ENCODE measurements at regions not wholly inside any gene's neighbourhood (a gene's known extent, or its start where the extent isn't known, plus 50 kb on each side); places are given as distances from the start of the nearest gene placed in this dataset.

- no peak for ATAC-seq (ENCODE audit: insufficient number of reproducible peaks, low FRiP score, low read depth)
Measured at GRCh38 chr4:18859468-18859867, 837.9 kb upstream of the LCORL start.

DNA sequence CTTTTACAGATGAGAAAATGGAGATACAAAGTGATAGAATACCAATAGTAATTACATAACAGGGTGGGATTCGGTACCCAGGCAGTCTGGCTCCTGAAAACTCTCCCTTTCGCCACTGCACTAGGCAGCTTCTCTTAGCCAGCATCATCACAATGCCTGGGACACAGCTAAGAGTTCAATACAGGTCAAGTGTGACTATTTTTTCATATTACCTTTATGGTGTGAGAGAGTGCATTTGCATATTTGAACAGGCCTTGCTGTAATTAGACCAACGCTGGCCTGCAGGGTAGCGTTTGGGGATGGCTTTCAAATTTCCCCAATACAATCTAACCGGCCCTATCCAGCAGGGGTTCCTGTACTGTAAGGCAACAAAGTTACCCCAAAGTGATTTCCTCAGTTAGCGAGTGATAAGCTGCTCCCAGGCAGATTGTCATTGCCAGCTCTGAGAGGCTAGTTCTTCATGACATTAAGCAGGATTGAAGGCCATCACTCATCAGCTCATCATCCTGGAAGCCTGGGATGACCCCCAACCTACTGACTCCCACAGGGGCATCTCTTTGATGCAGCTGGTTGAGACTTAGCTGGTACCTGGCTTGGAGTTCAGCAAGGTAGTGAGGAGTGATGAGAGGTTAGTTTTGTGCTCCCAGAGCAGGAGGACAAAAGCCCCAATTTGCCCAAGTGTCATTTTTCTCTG is 836.8 kb upstream of the LCORL start:
- Histone ChIP-seq H3K9me3 (no peaks in the 10 kb centered on the region), H3K4me3 (no peak overlapping the region), H3K36me3 (no peaks in the 10 kb centered on the region), H3K27me3 (replicated peaks; ENCODE audit: insufficient read depth) (no peaks in the 10 kb centered on the region), H3K27ac (no peak overlapping the region), H3K4me1 (ENCODE audit: control insufficient read depth in 1 of 2, low read depth in 2 of 2) (no peaks in the 10 kb centered on the region)
- no peak for TF ChIP-seq CTCF (IDR thresholded peaks at IDR 0.05)
- ATAC-seq (ENCODE audit: insufficient number of reproducible peaks, low FRiP score, low read depth) (no peak), DNase-seq (ENCODE audit: low spot score) (no peak)

More at GRCh38 chr4:18859468-18859867, 837.9 kb upstream of the LCORL start:
- no peak overlapping the region for H3K27ac ChIP-seq
- no peaks in the 10 kb centered on the region for H3K9me3 ChIP-seq
- no peaks in the 10 kb centered on the region for H3K4me1 ChIP-seq (ENCODE audit: control insufficient read depth in 1 of 2, low read depth in 2 of 2)
- H3K4me3 ChIP-seq, result no peak overlapping the region
- no peak for TF ChIP-seq CTCF (IDR thresholded peaks at IDR 0.05)
- no peaks in the 10 kb centered on the region for H3K36me3 ChIP-seq
- DNase-seq (ENCODE audit: low spot score), result no peak
- H3K27me3 ChIP-seq (replicated peaks; ENCODE audit: insufficient read depth), result no peaks in the 10 kb centered on the region

DNA sequence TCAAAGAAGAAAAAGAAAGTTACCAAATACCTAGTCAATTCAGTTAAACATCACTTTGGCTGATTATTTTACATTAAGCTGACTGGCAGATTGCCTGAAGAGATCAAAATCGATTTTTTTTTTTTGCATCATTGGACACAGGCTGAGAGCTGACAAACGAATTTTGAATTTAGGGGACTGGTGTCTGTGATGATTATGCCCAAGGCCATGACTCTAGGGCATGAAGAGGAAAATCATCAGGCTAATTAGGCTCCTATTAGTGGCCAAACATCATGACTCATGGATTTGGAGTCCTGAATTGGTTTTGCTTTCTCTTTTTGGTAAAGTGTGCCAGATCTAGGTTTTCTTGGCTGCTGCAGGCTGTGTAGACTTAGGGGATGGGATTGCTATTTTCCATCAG is 829.3 kb upstream of the LCORL start:
- H3K9me3 ChIP-seq, result no peaks in the 10 kb centered on the region
- no peak for TF ChIP-seq CTCF (IDR thresholded peaks at IDR 0.05)
- no peak overlapping the region for H3K4me3 ChIP-seq
- H3K27me3 ChIP-seq (replicated peaks; ENCODE audit: insufficient read depth), result no peaks in the 10 kb centered on the region
- H3K36me3 ChIP-seq, result no peaks in the 10 kb centered on the region
- no peak overlapping the region for H3K27ac ChIP-seq
- no peak for DNase-seq (ENCODE audit: low spot score)
- H3K4me1 ChIP-seq (ENCODE audit: control insufficient read depth in 1 of 2, low read depth in 2 of 2), result no peaks in the 10 kb centered on the region
- ATAC-seq (ENCODE audit: insufficient number of reproducible peaks, low FRiP score, low read depth), result no peak

DNA sequence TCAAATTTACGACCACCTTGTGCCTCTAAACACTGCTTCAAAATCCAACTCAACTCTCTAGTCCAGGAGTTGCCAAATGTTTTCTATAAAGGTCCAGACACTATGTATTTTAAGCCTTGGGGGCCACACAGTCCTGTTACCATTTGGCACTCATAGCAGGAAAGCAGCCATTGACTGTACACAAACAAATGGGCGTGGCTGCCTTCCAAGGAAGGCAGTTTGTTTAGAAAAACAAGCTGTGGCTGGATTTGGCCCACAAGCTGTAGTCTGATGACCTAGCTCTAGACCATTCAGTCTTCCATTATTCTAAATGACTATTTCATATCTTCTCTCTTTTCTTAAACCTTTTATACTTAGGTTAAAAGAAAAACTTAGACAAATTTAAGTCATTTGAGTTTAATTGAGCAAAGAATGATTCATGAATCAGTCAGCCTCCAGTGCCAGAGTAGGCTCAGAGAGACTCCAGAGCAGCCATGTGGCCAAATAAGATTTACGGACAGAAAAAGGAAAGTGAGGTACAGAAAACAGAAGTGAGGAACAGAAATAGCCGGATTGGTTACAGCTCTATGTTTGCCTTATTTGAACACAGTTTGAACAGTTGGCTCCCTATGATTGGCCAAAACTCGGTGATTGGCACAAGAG is 825.8 kb upstream of the LCORL start:
- no peak for TF ChIP-seq CTCF (IDR thresholded peaks at IDR 0.05)
- Histone ChIP-seq H3K4me1 (ENCODE audit: control insufficient read depth in 1 of 2, low read depth in 2 of 2) (no peaks in the 10 kb centered on the region), H3K36me3 (no peaks in the 10 kb centered on the region), H3K27ac (no peak overlapping the region), H3K27me3 (replicated peaks; ENCODE audit: insufficient read depth) (no peaks in the 10 kb centered on the region), H3K9me3 (no peaks in the 10 kb centered on the region), H3K4me3 (no peak overlapping the region)
- DNase-seq (ENCODE audit: low spot score), result no peak
- ATAC-seq (ENCODE audit: insufficient number of reproducible peaks, low FRiP score, low read depth), result no peak

GRCh38 chr4:18846313-18846712 is 824.8 kb upstream of the LCORL start:
- no peak overlapping the region for H3K4me3 ChIP-seq
- ATAC-seq (ENCODE audit: insufficient number of reproducible peaks, low FRiP score, low read depth), result no peak
- no peaks in the 10 kb centered on the region for H3K9me3 ChIP-seq
- TF ChIP-seq CTCF (IDR thresholded peaks at IDR 0.05), result no peak
- H3K27me3 ChIP-seq (replicated peaks; ENCODE audit: insufficient read depth), result no peaks in the 10 kb centered on the region
- H3K27ac ChIP-seq, result no peak overlapping the region
- no peaks in the 10 kb centered on the region for H3K36me3 ChIP-seq
- no peak for DNase-seq (ENCODE audit: low spot score)
- H3K4me1 ChIP-seq (ENCODE audit: control insufficient read depth in 1 of 2, low read depth in 2 of 2), result no peaks in the 10 kb centered on the region
